Upper lobe of left lung (tissue), 6 donors: ENCODE measurements at regions not wholly inside any gene's neighbourhood (a gene's known extent, or its start where the extent isn't known, plus 50 kb on each side); places are given as distances from the start of the nearest gene placed in this dataset.

ENCODE experiments used
- ATAC-seq, 2 donors: fragments of 200-7000 bp; cut with Tn5 transposase; one replicate each; pipeline ENCODE4 v1.9.1; 2022; ENCODE audit warnings: mild to moderate bottlenecking in 2 of 2, moderate library complexity in 2 of 2; ENCODE audit not compliant: low FRiP score in 2 of 2
- DNase-seq, 2 donors: peaks; one replicate each; pipeline ENCODE4 v3.0.0-alpha.2; 2019 to 2020
- H3K27ac ChIP-seq, 4 donors: fragments of 200-600 bp; sonication (generic); one replicate each; pipeline ENCODE4 v1.5.1; 2016 to 2019
- H3K27me3 ChIP-seq, 4 donors: fragments of 200-600 bp; sonication (generic); one replicate each; pipeline ENCODE4 v1.5.1; 2017 to 2019
- H3K36me3 ChIP-seq, 4 donors: fragments of 200-600 bp; sonication (generic); one replicate each; pipeline ENCODE4 v1.5.1; 2016 to 2019
- H3K4me1 ChIP-seq, 4 donors: fragments of 200-600 bp; sonication (generic); one replicate each; pipeline ENCODE4 v1.5.1; 2018 to 2019
- H3K4me3 ChIP-seq, 4 donors: fragments of 200-600 bp; sonication (generic); one replicate each; pipeline ENCODE4 v1.5.1; 2017 to 2019; ENCODE audit warnings: mild to moderate bottlenecking in 2 of 4, moderate library complexity in 1 of 4
- H3K9me3 ChIP-seq, 4 donors: fragments of 200-600 bp; sonication (generic); one replicate each; pipeline ENCODE4 v1.5.1; 2018 to 2019
- CTCF ChIP-seq, 6 experiments: fragments of 450-650 bp in 4 of 6; fragments of 200-600 bp in 2 of 6; sonication (generic) in 2 of 6; IDR thresholded peaks; one replicate each; pipeline ENCODE4 v1.5.1; 2016 to 2019; ENCODE audit warnings: antibody characterized with exemption in 6 of 6
- EP300 ChIP-seq, 4 donors: sonication (generic); formaldehyde crosslinking; IDR thresholded peaks; one replicate each; pipeline ENCODE4 v1.5.1; 2017; ENCODE audit warnings: antibody characterized with exemption in 4 of 4, control low read depth in 2 of 4
- POLR2A ChIP-seq, 4 donors: fragments of 450-650 bp; IDR thresholded peaks; one replicate each; pipeline ENCODE4 v1.5.1; 2016 to 2017; ENCODE audit warnings: antibody characterized with exemption in 4 of 4, mild to moderate bottlenecking in 2 of 4
- POLR2AphosphoS5 ChIP-seq, 2 donors: sonication (generic); formaldehyde crosslinking; IDR thresholded peaks; one replicate each; pipeline ENCODE4 v1.5.1; 2017; ENCODE audit warnings: antibody characterized with exemption in 2 of 2
- WGBS, 2 donors: methylation state at CpG; one replicate each; pipeline ENCODE4 v1.1.5; 2017 to 2018; 5-methylcytosine and 5-hydroxymethylcytosine counted together
- donor health status: DM: no; HTN: no; CAD: no; lungs with moderate emphysema.
- donor health status: DM: no; HTN: yes; CAD: no; lungs with severe emphysema.

- Histone ChIP-seq H3K4me1 (no peaks in the 10 kb centered on the region), H3K36me3 (no peaks in the 10 kb centered on the region), H3K9me3 (no peaks in the 10 kb centered on the region), H3K27ac (no peak overlapping the region), H3K27me3 (no peaks in the 10 kb centered on the region), H3K4me3 (no peak overlapping the region)
- ATAC-seq: no peak
- WGBS, 2 donors: 22 to 25% methylated on average over 1 of the region's 1 CpG
- DNase-seq: no peak
- TF ChIP-seq POLR2A (IDR thresholded peaks at IDR 0.05) (no peak), CTCF (IDR thresholded peaks at IDR 0.05) (no peak), EP300 (IDR thresholded peaks at IDR 0.05) (no peak), POLR2AphosphoS5 (IDR thresholded peaks at IDR 0.05) (no peak)
These were observed 355.1 kb downstream of the GBE1 start for GRCh38 chr3:81406318-81406717.

- TF ChIP-seq POLR2A (IDR thresholded peaks at IDR 0.05): no peak
- no peak for TF ChIP-seq POLR2AphosphoS5 (IDR thresholded peaks at IDR 0.05)
- no peak for TF ChIP-seq CTCF (IDR thresholded peaks at IDR 0.05)
- no peak for TF ChIP-seq EP300 (IDR thresholded peaks at IDR 0.05)
- H3K27me3 ChIP-seq: no peaks in the 10 kb centered on the region
- no peak overlapping the region for H3K27ac ChIP-seq
- H3K4me3 ChIP-seq: no peak overlapping the region
- no peaks in the 10 kb centered on the region for H3K36me3 ChIP-seq
- DNase-seq: no peak
- no peaks in the 10 kb centered on the region for H3K4me1 ChIP-seq
- WGBS, 2 donors: 73 to 81% methylated on average over 7 of the region's 7 CpGs
- ATAC-seq: no peak
- H3K9me3 ChIP-seq: no peaks in the 10 kb centered on the region
These were observed 365.5 kb downstream of the GBE1 start for GRCh38 chr3:81395739-81396513.

DNA sequence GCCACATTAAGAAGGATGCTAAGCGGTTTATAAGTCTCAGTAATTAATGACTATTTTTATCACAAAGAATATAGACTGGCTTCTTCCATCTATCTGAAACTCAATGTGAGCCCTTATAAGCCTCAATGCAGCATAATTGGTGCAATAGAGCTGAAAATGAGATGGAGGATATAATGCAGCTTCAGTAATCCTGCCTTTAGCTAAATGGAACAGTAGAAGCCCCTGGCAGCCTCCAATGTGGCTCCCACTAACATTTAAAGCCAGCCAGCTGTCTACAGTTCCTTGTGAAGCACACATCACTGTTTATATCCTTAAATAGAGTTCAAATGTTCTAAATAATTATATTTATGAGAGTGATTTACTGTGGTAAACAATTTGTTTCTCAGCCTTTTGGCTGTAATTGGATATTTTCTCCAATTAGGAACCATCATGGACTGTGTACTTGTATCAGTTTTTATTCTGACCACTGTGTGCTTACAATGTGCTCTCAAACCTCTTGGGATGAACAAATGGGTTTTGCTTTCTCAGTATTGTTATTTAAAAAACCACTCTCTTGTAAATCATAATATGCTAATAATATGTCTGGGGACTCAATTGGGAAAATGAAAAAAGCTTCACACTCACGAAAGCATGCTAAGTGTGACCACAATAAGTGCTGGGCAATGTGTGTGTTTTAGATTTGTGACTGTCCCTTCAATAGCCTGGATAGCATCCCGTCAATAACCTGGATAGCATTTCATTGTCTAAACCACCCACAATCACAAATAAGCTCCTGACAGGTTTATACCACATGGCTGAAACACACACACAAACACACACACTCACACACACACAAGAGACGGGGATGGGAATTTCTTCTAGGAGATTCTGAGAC, 366.6 kb downstream of the GBE1 start:
- Histone ChIP-seq H3K27ac (no peak overlapping the region), H3K4me3 (no peak overlapping the region), H3K27me3 (no peaks in the 10 kb centered on the region), H3K4me1 (no peaks in the 10 kb centered on the region), H3K36me3 (no peaks in the 10 kb centered on the region), H3K9me3 (no peaks in the 10 kb centered on the region)
- TF ChIP-seq CTCF (IDR thresholded peaks at IDR 0.05): no peak
- TF ChIP-seq POLR2A (IDR thresholded peaks at IDR 0.05): no peak
- TF ChIP-seq POLR2AphosphoS5 (IDR thresholded peaks at IDR 0.05): no peak
- TF ChIP-seq EP300 (IDR thresholded peaks at IDR 0.05): no peak
- ATAC-seq (no peak), DNase-seq (no peak)
- WGBS, 2 donors: 83 to 85% methylated on average over 4 of the region's 4 CpGs

DNA sequence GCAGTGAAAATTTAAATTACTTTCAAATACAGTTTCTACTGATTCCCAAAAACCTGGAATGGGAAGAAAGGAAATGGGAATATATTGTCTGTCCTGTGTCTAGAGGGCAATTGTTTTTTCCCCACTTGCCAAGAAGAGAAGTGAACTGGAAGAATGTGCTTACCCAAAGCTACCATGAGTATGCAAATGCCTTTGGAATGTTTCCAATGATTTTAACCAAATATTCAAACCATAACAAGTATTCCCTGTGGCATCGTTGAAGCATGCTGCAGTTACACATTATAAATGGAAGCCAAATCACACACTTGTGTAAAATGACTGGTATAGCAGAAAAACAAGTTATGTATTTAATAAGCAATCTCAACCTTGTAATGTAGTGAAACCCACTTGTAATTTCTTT, 368.2 kb downstream of the GBE1 start:
- DNase-seq (no peak), ATAC-seq (no peak)
- Histone ChIP-seq H3K27me3 (no peaks in the 10 kb centered on the region), H3K36me3 (no peaks in the 10 kb centered on the region), H3K27ac (no peak overlapping the region), H3K4me1 (no peaks in the 10 kb centered on the region), H3K4me3 (no peak overlapping the region), H3K9me3 (no peaks in the 10 kb centered on the region)
- 22 to 31% methylated on average over 1 of the region's 1 CpG for WGBS, 2 donors
- no peak for TF ChIP-seq EP300 (IDR thresholded peaks at IDR 0.05)
- no peak for TF ChIP-seq CTCF (IDR thresholded peaks at IDR 0.05)
- no peak for TF ChIP-seq POLR2AphosphoS5 (IDR thresholded peaks at IDR 0.05)
- no peak for TF ChIP-seq POLR2A (IDR thresholded peaks at IDR 0.05)
